HG03175 (cell line): ENCODE measurements at regions not wholly inside any gene's neighbourhood (a gene's known extent, or its start where the extent isn't known, plus 50 kb on each side); places are given as distances from the start of the nearest gene placed in this dataset.
"Not testable (repeated sequence)": the region's sequence is repeated elsewhere in the genome, so short reads cannot be mapped to it uniquely, and the experiment has no call there.

Experiments used
- ATAC-seq: cut with Tn5 transposase; IDR thresholded peaks from one replicate; pipeline ENCODE4 v1.9.1; 2021; ENCODE audit warnings: mild to moderate bottlenecking, moderate library complexity; ENCODE audit not compliant: unreplicated experiment

- ATAC-seq, result no peak
These were observed 68.7 kb downstream of the VSIG4 start for GRCh38 chrX:65971151-65971550.

- not testable (repeated sequence) for ATAC-seq
These were observed 72.7 kb downstream of the VSIG4 start for GRCh38 chrX:65967159-65967558.

GRCh38 chrX:65961714-65962113 lies 78.2 kb downstream of the VSIG4 start:
- no peak for ATAC-seq

- no peak for ATAC-seq
These were observed 91.8 kb downstream of the VSIG4 start for GRCh38 chrX:65948103-65948502.

GRCh38 chrX:65941775-65942174 lies 98.1 kb downstream of the VSIG4 start:
- ATAC-seq, result no peak

GRCh38 chrX:65933085-65933589 lies 106.7 kb downstream of the VSIG4 start:
- no peak for ATAC-seq

- no peak for ATAC-seq
These were observed 107.5 kb downstream of the VSIG4 start for GRCh38 chrX:65932173-65933084.

GRCh38 chrX:65928522-65928921 lies 111.4 kb downstream of the VSIG4 start:
- ATAC-seq, result no peak

- ATAC-seq, result not testable (repeated sequence)
These were observed 112.5 kb downstream of the VSIG4 start for GRCh38 chrX:65927386-65927785.

GRCh38 chrX:65926095-65927019 lies 113.5 kb downstream of the VSIG4 start:
- peak; percentile 80 for ATAC-seq

- ATAC-seq, result no peak
These were observed 114.3 kb downstream of the VSIG4 start for GRCh38 chrX:65925592-65925991.

GRCh38 chrX:65925005-65925404 lies 114.9 kb downstream of the VSIG4 start:
- ATAC-seq, result no peak

GRCh38 chrX:65921363-65921762 lies 118.5 kb downstream of the VSIG4 start:
- ATAC-seq, result no peak

- no peak for ATAC-seq
These were observed 119.3 kb downstream of the VSIG4 start for GRCh38 chrX:65920620-65921019.

- ATAC-seq, result no peak
These were observed 129.0 kb downstream of the VSIG4 start for GRCh38 chrX:65910899-65911298.

GRCh38 chrX:65903750-65904149 lies 136.1 kb downstream of the VSIG4 start:
- no peak for ATAC-seq

GRCh38 chrX:65902011-65902410 lies 137.9 kb downstream of the VSIG4 start:
- no peak for ATAC-seq

- ATAC-seq, result no peak
These were observed 138.7 kb downstream of the VSIG4 start for GRCh38 chrX:65900850-65901844.

GRCh38 chrX:65894133-65894532 lies 145.7 kb downstream of the VSIG4 start:
- ATAC-seq, result no peak

GRCh38 chrX:65891817-65892216 lies 148.1 kb downstream of the VSIG4 start:
- not testable (repeated sequence) for ATAC-seq
